ENCODE measurements at regions not wholly inside any gene's neighbourhood (a gene's known extent, or its start where the extent isn't known, plus 50 kb on each side); places are given as distances from the start of the nearest gene placed in this dataset.

DNA sequence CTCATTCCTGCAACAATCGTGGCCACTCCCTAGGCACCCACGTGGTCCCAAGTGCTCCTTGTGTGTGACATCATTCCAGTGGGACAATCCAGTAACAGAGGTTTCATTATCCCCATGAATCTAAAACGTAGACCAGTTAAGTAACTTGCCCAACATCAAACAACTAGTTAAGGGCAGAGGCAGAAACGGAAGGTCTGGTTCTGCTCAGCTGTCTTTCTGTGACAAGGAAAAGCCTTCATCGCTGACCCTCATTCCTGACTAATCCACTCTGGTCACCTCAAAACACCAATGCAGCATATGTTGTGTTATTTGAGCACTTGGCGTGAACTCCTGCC lies 261.4 kb upstream of the JARID2 start:
- TF ChIP-seq, protein P1, sequence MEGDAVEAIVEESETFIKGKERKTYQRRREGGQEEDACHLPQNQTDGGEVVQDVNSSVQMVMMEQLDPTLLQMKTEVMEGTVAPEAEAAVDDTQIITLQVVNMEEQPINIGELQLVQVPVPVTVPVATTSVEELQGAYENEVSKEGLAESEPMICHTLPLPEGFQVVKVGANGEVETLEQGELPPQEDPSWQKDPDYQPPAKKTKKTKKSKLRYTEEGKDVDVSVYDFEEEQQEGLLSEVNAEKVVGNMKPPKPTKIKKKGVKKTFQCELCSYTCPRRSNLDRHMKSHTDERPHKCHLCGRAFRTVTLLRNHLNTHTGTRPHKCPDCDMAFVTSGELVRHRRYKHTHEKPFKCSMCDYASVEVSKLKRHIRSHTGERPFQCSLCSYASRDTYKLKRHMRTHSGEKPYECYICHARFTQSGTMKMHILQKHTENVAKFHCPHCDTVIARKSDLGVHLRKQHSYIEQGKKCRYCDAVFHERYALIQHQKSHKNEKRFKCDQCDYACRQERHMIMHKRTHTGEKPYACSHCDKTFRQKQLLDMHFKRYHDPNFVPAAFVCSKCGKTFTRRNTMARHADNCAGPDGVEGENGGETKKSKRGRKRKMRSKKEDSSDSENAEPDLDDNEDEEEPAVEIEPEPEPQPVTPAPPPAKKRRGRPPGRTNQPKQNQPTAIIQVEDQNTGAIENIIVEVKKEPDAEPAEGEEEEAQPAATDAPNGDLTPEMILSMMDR (conservative IDR thresholded peaks at IDR 0.05; ENCODE audit: low read length) = no peak
- TF ChIP-seq EZH2phosphoT487 (IDR thresholded peaks at IDR 0.05; ENCODE audit: borderline replicate concordance, low read depth, low read length) = no peak
